ENCODE measurements at regions not wholly inside any gene's neighbourhood (a gene's known extent, or its start where the extent isn't known, plus 50 kb on each side); places are given as distances from the start of the nearest gene placed in this dataset.

- TF ChIP-seq CTCF (conservative IDR thresholded peaks at IDR 0.05) (no peak), ZFX (IDR thresholded peaks at IDR 0.05) (no peak)
Measured at GRCh38 chr1:115530407-115530806, 111.4 kb upstream of the VANGL1 start.

Measured in C4-2B (cell line).